GF-D8 (cell line): ENCODE measurements at regions not wholly inside any gene's neighbourhood (a gene's known extent, or its start where the extent isn't known, plus 50 kb on each side); places are given as distances from the start of the nearest gene placed in this dataset.
"Not testable (repeated sequence)": the region's sequence is repeated elsewhere in the genome, so short reads cannot be mapped to it uniquely, and the experiment has no call there.

Experiments
- DNase-seq: peaks from one replicate; lab custom pipeline; 2025; lab: John Stamatoyannopoulos, UW

DNA sequence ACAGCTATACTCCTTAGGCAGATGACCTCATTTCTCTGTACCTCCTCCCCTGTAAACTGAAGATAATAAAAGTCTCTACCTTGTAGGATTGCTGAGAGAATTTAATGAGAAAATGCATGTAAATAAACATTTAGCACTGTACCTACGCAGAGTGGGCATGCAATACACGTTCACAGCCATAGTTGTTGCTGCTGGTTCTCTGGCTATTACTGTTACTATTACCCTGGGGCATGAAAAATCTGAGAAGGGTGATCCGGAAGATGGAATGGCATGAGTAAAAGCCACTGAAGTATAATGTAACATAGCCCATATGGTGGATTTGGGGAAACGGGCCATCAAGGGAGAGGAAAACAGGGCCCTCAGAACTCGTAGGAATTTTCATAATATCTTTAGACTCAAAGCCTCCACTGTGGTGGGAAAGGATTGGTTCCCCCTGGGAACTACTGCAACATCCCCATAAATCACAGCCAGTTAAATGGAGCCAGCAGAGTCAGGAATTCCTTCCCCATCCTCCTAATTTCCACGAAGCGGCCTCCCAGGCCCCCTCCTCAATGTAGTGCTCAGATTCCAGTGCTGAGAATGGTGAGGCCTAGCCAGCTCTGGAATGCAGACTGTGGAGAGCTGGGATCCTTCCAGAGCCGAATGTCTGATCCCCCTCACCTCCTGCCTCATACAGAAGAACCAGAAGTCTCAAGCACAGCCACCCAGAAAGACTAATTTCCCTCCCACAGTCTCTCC, 205.3 kb downstream of the MN1 start:
- DNase-seq, result no peak

DNA sequence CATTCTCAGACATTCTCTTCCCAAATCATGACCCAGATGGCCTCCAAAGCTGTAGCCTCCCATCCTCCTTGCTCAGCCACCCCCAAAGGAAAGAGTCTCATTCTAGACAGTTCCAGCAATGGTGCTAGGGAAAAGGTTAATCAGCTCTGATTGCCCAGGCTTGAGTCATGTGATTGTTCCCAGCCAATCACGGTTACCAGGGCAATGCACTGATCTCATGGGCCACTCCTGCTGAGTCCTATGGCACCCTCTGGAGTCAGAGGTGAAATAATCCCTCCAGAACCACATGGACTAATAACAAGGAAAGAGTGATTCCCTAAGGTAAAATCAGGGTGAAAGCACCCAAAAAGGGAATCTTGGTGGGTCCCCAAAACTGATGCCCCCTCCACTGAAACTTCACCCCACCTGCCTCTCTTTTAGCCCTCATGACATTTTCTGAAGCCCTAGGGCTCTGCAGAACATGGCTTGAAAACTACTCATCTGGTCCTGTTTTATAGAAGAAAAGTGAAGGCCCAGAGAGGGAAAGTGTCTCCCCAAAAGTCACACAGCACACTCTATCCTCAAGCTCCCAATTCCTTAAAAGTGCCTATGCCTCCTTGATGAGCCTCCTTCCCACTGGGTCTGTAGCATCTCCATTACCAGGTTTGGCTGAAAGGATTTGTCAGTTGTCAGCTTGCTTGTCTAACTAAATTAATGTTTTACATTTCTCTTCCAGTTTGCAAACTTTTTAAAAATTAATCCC, 203.7 kb downstream of the MN1 start:
- DNase-seq, result no peak

DNA sequence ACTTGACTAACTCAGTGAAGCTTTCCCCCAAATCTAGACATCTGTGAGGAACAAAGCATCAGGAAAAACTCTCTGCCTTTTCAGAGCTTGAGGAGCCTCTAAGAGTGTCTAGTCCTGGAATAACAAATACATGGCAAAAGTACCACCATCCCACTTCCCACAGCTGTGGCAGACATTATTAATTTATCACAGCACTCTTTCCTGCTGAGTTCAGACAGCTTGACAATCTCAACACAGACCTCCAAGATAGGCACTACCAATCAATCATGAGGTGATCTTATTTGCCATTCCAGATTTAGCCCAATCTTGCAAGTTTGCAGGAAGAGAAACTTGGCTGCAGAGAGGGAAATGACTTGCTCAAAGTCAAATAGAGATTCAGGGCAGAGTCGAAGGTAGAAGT, 202.8 kb downstream of the MN1 start:
- DNase-seq, result no peak

DNA sequence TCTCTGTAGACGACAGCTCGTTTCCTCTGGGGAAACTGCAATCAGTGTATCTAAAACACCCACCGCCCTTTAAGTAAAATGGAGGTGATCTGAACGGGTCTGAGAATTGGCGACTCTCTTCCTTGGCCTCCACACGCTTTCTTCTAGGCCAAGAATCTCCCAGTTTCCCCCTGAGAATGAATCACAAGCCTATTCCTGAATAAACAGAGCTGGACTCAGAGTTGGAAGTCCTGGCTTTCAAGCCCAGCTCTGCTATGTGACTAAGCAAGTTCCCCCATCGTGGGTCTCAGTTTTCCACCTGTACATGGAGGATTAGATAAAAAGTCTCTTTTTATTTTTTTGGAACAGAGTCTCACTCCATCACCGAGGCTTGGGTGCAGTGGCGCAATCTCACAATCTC, 200.4 kb downstream of the MN1 start:
- DNase-seq, result no peak

DNA sequence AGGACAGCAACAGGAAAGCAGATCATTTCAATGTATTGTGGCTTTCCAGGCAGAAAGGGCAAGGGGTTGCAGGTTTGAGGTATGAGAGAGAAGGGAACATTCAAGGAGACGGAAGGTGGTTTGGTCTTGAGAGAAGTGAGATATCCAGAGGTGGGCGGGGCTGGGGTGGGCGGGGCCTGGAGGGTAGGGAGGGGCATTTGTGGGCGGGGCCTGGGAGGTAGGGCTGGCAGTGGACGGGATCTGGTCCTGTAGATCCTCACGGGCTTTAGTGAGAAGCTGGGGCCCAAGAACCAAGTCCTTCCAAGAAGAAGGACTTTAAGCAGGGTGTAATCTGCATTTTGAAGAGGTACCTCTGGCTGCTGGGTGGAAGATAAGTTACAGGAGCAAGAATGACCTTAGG, 199.2 kb downstream of the MN1 start:
- DNase-seq, result no peak

DNA sequence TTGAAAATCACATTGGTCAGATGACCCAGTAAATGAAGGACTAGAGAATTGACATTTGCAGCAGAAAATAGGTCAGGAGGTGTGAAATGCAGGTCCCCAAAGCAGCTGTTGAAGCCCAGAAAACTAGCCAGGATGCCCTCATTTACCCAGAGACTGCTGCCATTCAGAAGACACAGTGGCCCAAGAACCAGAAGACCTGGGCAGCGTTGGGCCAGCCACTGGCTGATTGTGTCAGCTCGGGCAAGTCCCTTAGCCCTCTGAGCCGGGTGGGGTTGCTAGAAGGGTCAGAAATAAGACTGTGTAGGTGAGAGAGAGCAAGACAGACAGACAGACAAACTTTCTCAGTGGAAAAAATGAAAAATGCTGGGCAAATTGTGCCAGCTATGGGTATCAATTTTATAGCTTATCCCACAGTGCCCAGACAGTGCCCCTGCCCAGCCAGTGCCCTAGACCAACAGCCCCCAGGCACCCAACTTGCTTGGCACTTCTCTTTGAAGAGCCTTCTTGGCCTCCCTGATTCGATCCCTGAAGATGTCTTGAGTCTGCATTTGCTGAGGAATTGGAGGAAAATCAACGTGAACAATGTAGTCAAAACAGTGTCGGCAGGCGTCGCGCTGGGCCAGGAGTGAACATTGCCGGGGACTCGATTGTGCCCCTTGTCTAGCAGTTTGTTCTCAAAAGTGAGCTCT, 198.3 kb downstream of the MN1 start:
- DNase-seq, result no peak

DNA sequence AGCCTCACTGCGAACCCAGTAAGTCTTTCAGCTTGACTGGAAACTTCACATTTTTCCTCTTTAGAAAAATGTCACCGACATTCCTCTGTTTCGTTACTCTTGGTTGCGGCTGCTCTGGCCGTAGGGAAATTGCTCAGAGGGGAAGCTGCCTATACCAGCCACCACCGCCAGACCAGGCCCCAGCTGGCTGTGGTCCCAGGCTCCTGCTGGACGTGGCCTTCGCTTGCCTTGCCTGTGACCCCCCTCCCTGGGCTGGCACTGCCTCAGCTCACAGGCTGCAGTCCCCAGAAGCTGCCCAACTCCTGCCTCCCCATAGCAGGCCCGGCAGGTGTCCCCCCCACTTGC, 197.8 kb downstream of the MN1 start:
- no peak for DNase-seq

DNA sequence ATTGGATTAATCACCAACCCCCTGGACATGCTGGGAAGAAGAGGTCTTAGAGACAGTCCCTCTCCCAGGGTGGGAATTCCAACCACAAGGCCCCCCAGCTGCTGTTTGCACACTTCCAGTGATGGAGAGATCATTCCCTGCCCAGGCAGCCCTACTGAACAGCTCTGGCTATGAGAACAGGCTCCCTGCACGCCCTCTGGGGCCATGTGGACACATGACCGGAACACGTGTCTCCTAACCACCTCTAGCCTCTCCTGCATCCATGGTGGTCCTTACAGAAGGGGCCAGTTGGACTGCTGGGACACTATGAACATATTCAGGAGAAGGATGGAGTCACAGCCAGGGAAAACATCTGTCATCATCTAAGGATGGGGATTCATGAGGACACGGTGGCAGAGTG, 196.2 kb downstream of the MN1 start:
- DNase-seq, result no peak

DNA sequence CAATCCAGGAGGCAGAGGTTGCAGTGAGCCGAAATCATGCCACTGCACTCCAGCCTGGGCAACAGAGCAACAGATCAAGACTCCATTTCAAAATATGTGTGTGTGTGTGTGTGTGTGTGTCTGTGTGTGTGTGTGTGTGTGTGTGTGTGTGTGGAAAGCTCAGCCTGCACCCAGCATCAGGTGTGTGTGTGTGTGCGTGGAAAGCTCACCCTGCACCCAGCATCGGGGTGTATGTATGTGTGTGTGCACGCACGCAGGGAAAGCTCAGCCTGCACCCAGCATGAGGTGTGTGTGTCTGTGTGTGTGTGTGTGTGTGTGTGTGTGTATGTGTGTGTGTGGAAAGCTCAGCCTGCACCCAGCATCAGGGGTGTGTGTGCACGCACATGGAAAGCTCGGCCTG, 193.8 kb downstream of the MN1 start:
- not testable (repeated sequence) for DNase-seq

DNA sequence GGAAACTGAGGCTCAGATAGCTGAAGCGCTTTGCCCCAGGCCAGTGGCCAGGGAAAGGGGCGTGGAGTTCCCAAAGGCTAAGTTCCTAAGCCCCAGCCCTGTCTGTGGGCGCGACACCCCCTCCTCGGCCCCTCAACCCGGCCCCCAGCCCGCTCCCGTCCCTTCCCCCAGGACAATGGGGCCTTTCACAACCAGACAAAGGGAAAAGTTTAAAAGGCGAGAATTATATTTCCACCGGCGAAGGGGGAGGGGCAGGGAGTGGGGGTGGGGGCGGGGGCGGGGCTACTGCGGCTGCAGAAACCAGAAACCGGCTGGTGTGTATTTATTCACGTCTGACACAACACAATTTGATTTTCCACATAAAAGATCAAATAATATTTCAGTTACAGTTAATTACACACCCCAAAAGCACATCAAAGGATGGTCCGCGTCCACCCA, 192.1 kb downstream of the MN1 start:
- DNase-seq, result no peak

DNA sequence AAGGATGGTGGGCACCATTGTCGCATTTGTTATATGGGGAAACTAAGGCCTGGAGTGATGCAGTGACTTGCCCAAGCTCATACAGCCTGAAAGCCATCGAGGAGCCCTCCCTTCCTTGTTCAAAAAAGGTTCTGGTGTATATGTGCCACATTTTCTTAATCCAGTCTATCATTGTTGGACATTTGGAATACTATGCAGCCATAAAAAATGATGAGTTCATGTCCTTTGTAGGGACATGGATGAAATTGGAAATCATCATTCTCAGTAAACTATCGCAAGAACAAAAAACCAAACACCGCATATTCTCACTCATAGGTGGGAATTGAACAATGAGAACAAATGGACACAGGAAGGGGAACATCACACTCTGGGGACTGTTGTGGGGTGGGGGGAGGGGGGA, 191.4 kb downstream of the MN1 start:
- not testable (repeated sequence) for DNase-seq

DNA sequence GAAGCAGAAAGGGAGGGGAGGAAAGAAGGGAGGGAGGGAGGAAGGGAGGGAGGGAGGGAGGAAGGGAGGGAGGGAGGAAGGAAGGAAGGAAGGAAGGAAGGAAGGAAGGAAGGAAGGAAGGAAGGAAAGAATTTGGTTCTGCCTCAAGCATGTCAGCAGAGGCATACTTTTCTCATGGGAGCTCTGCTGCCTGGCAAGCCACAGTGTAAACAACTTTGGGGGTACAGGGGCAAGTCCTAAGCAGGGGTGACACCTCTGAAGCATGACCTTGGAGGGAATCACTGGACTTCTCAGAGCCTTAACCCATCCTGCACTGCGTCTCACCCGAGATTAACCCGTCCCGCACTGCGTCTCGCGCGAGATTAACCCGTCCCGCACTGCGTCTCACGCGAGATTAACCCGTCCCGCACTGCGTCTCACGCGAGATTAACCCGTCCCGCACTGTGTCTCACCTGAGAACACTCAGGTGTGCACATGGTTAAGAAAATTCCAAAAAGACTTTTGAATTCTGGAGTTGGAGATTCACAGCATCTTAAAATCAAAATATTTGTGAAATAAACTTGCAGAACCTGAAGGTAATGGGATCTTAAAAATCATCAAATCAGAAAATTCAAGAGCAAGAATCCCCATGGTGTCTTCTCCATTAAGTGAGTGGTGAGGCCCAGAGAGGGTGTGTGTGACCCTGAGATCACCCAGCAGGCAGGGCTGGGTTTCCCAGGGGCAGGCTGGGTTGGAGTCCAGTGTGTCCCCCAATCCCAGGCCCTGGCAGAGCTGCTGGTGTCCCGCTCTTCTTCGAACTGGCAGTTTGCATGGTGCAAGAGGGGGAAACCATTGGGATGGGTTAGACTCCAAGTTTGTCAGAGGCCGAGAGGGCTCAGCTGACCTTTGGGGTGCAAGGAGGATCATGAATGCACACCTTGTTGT, 190.4 kb downstream of the MN1 start:
- no peak for DNase-seq

DNA sequence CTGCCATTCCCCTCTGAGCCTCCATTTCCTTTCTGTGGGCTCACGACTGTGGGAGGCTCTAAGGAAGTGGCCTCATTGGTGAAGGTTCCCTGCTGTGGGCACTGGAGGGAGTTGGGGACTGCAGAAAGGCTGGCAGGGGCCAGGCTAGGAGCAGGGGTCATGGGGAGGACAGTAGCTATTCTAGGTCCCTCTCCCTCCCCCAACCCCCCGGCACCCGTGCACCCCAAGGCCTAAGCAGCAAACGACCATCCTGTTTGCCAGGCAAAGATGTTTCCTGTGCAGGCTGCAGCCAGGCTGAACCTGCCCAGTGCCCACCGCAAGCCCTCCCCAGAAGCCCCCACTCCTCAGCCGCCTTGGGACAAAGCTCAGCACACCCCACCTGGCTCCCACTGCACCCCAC, 189.4 kb downstream of the MN1 start:
- no peak for DNase-seq

DNA sequence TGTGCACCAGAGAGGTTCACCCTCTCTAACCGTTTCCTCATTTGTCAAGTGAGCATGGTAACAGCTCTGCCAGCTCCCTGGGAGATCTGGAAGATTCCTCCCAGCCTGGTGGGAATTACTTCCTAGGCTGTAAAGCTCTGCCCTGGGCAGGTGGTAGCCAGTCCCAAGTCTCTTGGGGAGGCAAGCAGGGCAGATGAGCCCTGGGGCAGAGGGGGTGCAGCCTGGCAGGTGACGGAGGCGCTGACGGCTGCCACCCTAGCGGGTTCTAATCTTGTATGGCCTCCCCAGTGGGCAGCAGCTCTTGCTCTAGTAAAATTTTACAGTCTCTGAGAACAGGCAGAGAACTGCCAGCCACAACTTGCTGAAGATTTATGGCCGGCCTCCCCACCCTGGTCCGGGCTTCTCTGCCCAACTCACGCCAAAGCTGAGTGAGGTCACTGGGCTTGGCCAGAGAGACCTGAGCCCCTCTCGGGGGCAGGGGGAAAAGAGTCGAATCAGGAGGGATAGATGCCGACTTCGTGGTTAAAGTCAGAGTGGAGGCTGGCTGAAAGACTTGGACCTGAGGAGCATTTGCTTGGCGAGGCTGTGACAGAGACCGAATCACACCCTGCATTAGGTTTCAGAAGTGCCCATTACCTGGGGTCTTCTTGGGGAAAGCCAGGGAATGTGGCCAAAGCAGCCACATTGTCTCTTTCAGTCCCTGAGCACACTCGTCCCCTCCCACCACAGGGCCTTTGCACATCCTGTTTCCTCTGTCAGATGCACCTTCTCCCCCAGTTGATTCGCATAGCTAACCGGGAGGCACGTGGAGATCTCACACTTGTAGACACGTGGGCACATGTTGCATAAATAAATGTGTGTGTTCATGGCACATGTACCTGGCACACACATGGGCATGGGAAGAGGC, 188.2 kb downstream of the MN1 start:
- DNase-seq, result no peak

DNA sequence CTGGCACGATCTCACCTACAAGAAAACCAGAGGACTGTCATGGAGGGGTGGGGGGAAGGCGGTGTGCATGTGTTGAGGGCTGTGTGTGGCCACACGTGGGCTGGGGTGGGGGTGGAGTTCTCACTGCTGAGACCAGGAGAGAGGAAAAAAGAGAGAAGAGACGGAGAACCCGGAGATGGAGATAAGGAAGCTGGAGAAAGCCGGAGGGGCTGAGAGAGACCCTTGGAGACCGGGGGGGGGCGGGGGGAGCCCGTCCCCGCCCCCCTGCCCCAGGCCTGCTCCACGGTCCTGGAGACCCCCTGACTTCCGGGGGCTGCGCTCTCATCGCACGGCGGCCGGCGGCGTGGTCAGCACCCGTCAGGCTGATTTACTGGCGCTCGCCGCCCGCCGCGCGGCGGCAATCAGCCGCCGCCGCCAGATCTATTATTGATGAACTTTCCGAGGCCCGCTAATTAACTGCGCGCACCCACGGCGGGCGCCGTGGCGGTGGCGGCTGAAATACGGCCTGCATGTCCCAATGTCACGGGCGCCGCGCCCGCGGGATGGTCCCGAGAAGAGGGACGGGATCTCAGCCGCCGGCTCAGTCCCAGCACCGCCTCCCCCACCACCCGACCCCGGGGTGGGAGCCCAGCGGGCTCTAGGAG, 187.4 kb downstream of the MN1 start:
- DNase-seq, result no peak

DNA sequence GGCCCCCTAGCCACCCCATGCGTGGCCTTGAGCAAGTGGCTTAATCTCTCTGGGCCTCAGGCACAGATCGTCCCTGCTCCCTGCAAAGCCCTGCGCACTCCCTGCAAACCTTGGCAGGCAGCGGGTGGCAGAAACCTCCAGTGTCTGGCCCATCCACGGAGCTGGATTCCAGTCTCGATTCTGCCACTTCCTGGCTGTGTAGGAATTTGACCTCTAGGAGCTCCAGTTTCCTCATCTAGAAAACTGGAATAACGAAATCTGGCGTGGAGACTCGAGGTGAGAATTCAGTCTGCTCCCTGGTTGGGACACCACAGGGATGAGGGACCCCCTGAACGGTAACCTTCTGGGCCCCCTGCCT, 186.9 kb downstream of the MN1 start:
- DNase-seq, result no peak

DNA sequence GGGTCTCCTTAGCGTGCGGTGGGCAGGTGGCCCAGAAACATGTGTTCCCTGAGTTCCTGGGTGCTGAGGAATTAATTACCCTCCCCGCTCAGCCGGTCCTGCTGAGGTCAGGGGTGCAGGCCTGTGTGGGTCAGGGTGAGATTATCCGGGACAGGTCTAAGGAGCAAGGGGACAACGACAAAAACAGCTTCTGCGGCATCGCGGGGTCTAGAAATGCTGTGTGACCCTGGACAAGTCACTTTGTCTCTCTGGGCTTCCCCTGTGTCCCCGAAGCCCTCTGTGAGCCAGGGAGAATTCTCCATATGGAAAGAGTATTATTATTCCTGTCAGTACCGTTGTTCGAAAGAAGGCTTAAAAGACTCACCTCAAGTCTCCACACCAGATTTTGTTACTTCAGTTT, 186.1 kb downstream of the MN1 start:
- DNase-seq, result no peak

DNA sequence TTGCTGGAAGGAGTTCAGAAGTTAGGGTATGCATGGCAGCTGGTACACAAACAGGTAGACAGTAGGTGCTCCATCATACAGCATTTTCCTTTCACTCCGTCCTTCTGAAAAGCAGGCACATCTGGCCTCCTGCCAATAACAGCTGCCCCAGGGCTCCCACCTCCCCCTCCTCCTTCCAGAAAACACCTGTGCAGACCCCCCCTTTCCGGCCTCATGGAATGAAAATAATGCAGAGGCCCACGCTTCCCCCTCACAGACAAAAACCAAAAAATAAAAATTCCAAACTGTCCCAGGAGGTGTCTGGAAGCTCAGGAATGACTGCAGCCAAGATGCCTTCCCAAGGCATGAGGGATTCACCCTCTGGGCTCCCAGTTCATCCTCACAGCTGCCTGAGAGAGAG, 185.5 kb downstream of the MN1 start:
- DNase-seq, result no peak

DNA sequence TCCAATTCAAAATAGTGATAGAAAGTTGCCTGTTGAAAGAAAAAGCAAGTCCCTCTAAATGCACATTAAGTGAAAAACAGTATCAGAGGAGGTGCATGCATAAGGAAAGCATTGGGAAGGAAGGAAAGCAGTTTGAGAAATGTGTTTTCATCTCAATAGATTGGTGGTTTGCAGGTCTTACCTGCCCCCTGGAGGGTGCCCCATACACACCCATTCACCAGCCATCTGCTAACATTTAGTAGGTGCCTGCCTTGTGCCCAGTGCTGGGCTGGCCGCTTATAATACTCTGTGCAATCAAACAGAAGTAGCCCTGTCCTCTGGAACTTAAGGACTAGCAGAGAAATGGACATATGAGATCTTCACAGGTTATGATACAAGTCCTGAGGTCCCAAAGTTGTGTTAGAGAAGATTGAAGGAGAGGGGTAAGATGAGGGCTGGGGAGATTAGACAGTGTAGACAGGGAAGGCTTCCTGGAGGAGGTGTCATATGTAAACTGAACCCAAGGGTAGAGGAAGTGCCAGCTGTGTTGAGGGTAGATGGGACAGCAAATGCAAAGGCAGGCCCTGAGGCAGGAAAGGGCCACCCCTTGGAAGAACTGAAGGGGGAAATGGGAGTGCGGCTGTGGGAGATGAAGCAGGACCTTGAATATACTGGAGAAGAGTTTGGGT, 184.2 kb downstream of the MN1 start:
- no peak for DNase-seq
